Peyer's patch (tissue), 4 donors: ENCODE measurements at regions not wholly inside any gene's neighbourhood (a gene's known extent, or its start where the extent isn't known, plus 50 kb on each side); places are given as distances from the start of the nearest gene placed in this dataset.

Source experiments
- DNase-seq, 3 donors: peaks; one replicate each; pipeline ENCODE4 v3.0.0-alpha.2; 2017 to 2019
- H3K27ac ChIP-seq, 4 donors: fragments of 200-600 bp; sonication (generic); one replicate each; pipeline ENCODE4 v1.5.1; 2016 to 2019
- H3K27me3 ChIP-seq, 2 donors: fragments of 200-600 bp; sonication (generic); one replicate each; pipeline ENCODE4 v1.5.1; 2019
- H3K36me3 ChIP-seq, 3 donors: fragments of 200-600 bp; sonication (generic); one replicate each; pipeline ENCODE4 v1.5.1; 2016 to 2019
- H3K4me1 ChIP-seq, 4 donors: fragments of 200-600 bp; sonication (generic); one replicate each; pipeline ENCODE4 v1.5.1; 2016 to 2019
- H3K4me3 ChIP-seq, 4 donors: fragments of 200-600 bp; sonication (generic); 1 replicate in 3 of 4; 2 replicates in 1 of 4; pipeline ENCODE4 v1.5.1; 2016 to 2019; ENCODE audit warnings: mild to moderate bottlenecking in 1 of 4
- H3K9me3 ChIP-seq, 4 donors: fragments of 200-600 bp; sonication (generic); one replicate each; pipeline ENCODE4 v1.5.1; 2016 to 2019; ENCODE audit warnings: mild to moderate bottlenecking in 1 of 4
- CTCF ChIP-seq, 6 experiments: fragments of 450-650 bp in 4 of 6; fragments of 200-600 bp in 2 of 6; sonication (generic) in 1 of 6; IDR thresholded peaks; one replicate each; pipeline ENCODE4 v1.5.1; 2017 to 2019; ENCODE audit warnings: antibody characterized with exemption in 6 of 6, mild to moderate bottlenecking in 3 of 6, moderate library complexity in 1 of 6
- POLR2A ChIP-seq, 2 donors: fragments of 450-650 bp; IDR thresholded peaks; one replicate each; pipeline ENCODE4 v1.5.1; 2017; ENCODE audit warnings: antibody characterized with exemption in 2 of 2, mild to moderate bottlenecking in 2 of 2, moderate library complexity in 2 of 2

- Histone ChIP-seq H3K36me3 (no peaks in the 10 kb centered on the region), H3K27me3 (no peaks in the 10 kb centered on the region), H3K4me1 (no peaks in the 10 kb centered on the region), H3K4me3 (no peak overlapping the region), H3K9me3 (no peaks in the 10 kb centered on the region), H3K27ac (no peak overlapping the region)
- no peak for TF ChIP-seq POLR2A (IDR thresholded peaks at IDR 0.05)
- TF ChIP-seq CTCF (IDR thresholded peaks at IDR 0.05) = no peak
- no peak for DNase-seq
Measured at GRCh38 chr3:187586226-187586625, 84.0 kb downstream of the SST start.

GRCh38 chr3:187572441-187572840, 97.8 kb downstream of the SST start:
- H3K4me1 ChIP-seq = no peaks in the 10 kb centered on the region
- no peaks in the 10 kb centered on the region for H3K36me3 ChIP-seq
- no peaks in the 10 kb centered on the region for H3K27me3 ChIP-seq
- no peak for TF ChIP-seq CTCF (IDR thresholded peaks at IDR 0.05)
- TF ChIP-seq POLR2A (IDR thresholded peaks at IDR 0.05) = no peak
- no peaks in the 10 kb centered on the region for H3K9me3 ChIP-seq
- DNase-seq = no peak
- no peak overlapping the region for H3K4me3 ChIP-seq
- H3K27ac ChIP-seq = no peak overlapping the region

- Histone ChIP-seq H3K36me3 (no peaks in the 10 kb centered on the region), H3K4me1 (no peaks in the 10 kb centered on the region), H3K27me3 (no peaks in the 10 kb centered on the region), H3K9me3 (no peaks in the 10 kb centered on the region), H3K4me3 (no peak overlapping the region), H3K27ac (no peak overlapping the region)
- no peak for TF ChIP-seq POLR2A (IDR thresholded peaks at IDR 0.05)
- no peak for TF ChIP-seq CTCF (IDR thresholded peaks at IDR 0.05)
- no peak for DNase-seq
Measured at GRCh38 chr3:187571701-187572100, 98.5 kb downstream of the SST start.

- H3K4me3 ChIP-seq = no peak overlapping the region
- H3K27me3 ChIP-seq = no peaks in the 10 kb centered on the region
- TF ChIP-seq CTCF (IDR thresholded peaks at IDR 0.05) = no peak
- no peak for TF ChIP-seq POLR2A (IDR thresholded peaks at IDR 0.05)
- H3K36me3 ChIP-seq = no peaks in the 10 kb centered on the region
- no peak overlapping the region for H3K27ac ChIP-seq
- no peaks in the 10 kb centered on the region for H3K9me3 ChIP-seq
- no peak for DNase-seq
- H3K4me1 ChIP-seq = no peaks in the 10 kb centered on the region
Measured at GRCh38 chr3:187570776-187571175, 99.4 kb downstream of the SST start.

- TF ChIP-seq CTCF (IDR thresholded peaks at IDR 0.05) (no peak), POLR2A (IDR thresholded peaks at IDR 0.05) (no peak)
- Histone ChIP-seq H3K27me3 (no peaks in the 10 kb centered on the region), H3K4me3 (no peak overlapping the region), H3K4me1 (no peaks in the 10 kb centered on the region), H3K9me3 (no peaks in the 10 kb centered on the region), H3K27ac (no peak overlapping the region), H3K36me3 (no peaks in the 10 kb centered on the region)
- no peak for DNase-seq
Measured at GRCh38 chr3:187568171-187568570, 102.0 kb downstream of the SST start.

- Histone ChIP-seq H3K36me3 (no peaks in the 10 kb centered on the region), H3K4me1 (no peaks in the 10 kb centered on the region), H3K9me3 (no peaks in the 10 kb centered on the region), H3K27ac (no peak overlapping the region), H3K27me3 (no peaks in the 10 kb centered on the region), H3K4me3 (no peak overlapping the region)
- no peak for DNase-seq
- TF ChIP-seq CTCF (IDR thresholded peaks at IDR 0.05) (no peak), POLR2A (IDR thresholded peaks at IDR 0.05) (no peak)
Measured at GRCh38 chr3:187567661-187568121, 102.5 kb downstream of the SST start.
